ENCODE measurements at regions not wholly inside any gene's neighbourhood (a gene's known extent, or its start where the extent isn't known, plus 50 kb on each side); places are given as distances from the start of the nearest gene placed in this dataset.

DNA sequence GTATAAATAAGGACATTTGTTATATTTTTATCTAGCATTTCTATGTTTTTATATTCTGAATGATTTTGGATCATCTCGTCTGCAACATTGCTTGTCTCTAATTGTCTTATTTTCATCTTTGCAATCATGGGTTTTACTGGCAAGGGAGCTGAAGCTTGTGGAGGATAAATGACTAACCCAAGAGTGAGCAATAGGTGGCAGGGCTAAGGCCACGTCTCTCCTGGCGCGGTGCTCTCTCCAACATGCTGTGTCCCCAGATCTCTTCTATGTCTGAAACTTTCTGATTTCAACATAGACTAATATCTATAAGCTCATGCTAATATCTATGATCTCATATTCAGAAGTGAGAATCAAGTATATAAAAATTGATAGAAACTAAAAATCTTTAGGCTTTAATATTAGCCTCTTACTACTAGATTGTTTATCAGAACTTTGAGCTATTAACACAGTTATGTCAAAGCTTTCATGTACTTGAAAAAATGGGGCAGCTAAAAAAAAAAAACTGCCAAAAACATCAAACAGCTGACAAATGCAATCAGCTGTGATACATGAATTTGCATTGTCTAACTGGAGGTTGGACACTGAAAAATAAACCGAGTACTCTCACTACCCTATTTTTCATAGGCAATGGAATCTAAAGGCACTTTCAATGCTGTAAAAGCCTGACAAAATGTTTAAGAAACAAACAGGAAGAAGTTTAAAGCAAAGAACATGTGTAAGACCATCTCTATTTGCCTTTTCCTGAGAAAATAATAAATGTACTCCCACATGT is 169.2 kb downstream of the TMA16 start:
- TF ChIP-seq NR2C2 (CRISPR knock-in tag; IDR thresholded peaks at IDR 0.05) (no peak), ZNF671 (CRISPR knock-in tag; IDR thresholded peaks at IDR 0.05) (no peak), ESRRA (CRISPR knock-in tag; IDR thresholded peaks at IDR 0.05; ENCODE audit: borderline replicate concordance) (no peak), ZNF263 (CRISPR knock-in tag; IDR thresholded peaks at IDR 0.05; ENCODE audit: low read depth) (no peak), FOXP1 (CRISPR knock-in tag; IDR thresholded peaks at IDR 0.05; ENCODE audit: borderline replicate concordance) (no peak), ATF1 (CRISPR knock-in tag; IDR thresholded peaks at IDR 0.05) (no peak), IRF2 (CRISPR knock-in tag; IDR thresholded peaks at IDR 0.05; ENCODE audit: borderline replicate concordance, low read depth) (no peak)
- TF ChIP-seq, protein P1, sequence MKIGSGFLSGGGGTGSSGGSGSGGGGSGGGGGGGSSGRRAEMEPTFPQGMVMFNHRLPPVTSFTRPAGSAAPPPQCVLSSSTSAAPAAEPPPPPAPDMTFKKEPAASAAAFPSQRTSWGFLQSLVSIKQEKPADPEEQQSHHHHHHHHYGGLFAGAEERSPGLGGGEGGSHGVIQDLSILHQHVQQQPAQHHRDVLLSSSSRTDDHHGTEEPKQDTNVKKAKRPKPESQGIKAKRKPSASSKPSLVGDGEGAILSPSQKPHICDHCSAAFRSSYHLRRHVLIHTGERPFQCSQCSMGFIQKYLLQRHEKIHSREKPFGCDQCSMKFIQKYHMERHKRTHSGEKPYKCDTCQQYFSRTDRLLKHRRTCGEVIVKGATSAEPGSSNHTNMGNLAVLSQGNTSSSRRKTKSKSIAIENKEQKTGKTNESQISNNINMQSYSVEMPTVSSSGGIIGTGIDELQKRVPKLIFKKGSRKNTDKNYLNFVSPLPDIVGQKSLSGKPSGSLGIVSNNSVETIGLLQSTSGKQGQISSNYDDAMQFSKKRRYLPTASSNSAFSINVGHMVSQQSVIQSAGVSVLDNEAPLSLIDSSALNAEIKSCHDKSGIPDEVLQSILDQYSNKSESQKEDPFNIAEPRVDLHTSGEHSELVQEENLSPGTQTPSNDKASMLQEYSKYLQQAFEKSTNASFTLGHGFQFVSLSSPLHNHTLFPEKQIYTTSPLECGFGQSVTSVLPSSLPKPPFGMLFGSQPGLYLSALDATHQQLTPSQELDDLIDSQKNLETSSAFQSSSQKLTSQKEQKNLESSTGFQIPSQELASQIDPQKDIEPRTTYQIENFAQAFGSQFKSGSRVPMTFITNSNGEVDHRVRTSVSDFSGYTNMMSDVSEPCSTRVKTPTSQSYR (CRISPR knock-in tag; IDR thresholded peaks at IDR 0.05) = no peak
- TF ChIP-seq, protein P2, sequence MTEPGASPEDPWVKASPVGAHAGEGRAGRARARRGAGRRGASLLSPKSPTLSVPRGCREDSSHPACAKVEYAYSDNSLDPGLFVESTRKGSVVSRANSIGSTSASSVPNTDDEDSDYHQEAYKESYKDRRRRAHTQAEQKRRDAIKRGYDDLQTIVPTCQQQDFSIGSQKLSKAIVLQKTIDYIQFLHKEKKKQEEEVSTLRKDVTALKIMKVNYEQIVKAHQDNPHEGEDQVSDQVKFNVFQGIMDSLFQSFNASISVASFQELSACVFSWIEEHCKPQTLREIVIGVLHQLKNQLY (CRISPR knock-in tag; IDR thresholded peaks at IDR 0.05) = no peak
- TF ChIP-seq, protein P3, sequence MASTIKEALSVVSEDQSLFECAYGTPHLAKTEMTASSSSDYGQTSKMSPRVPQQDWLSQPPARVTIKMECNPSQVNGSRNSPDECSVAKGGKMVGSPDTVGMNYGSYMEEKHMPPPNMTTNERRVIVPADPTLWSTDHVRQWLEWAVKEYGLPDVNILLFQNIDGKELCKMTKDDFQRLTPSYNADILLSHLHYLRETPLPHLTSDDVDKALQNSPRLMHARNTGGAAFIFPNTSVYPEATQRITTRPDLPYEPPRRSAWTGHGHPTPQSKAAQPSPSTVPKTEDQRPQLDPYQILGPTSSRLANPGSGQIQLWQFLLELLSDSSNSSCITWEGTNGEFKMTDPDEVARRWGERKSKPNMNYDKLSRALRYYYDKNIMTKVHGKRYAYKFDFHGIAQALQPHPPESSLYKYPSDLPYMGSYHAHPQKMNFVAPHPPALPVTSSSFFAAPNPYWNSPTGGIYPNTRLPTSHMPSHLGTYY (CRISPR knock-in tag; IDR thresholded peaks at IDR 0.05) = no peak
- TF ChIP-seq, protein P4, sequence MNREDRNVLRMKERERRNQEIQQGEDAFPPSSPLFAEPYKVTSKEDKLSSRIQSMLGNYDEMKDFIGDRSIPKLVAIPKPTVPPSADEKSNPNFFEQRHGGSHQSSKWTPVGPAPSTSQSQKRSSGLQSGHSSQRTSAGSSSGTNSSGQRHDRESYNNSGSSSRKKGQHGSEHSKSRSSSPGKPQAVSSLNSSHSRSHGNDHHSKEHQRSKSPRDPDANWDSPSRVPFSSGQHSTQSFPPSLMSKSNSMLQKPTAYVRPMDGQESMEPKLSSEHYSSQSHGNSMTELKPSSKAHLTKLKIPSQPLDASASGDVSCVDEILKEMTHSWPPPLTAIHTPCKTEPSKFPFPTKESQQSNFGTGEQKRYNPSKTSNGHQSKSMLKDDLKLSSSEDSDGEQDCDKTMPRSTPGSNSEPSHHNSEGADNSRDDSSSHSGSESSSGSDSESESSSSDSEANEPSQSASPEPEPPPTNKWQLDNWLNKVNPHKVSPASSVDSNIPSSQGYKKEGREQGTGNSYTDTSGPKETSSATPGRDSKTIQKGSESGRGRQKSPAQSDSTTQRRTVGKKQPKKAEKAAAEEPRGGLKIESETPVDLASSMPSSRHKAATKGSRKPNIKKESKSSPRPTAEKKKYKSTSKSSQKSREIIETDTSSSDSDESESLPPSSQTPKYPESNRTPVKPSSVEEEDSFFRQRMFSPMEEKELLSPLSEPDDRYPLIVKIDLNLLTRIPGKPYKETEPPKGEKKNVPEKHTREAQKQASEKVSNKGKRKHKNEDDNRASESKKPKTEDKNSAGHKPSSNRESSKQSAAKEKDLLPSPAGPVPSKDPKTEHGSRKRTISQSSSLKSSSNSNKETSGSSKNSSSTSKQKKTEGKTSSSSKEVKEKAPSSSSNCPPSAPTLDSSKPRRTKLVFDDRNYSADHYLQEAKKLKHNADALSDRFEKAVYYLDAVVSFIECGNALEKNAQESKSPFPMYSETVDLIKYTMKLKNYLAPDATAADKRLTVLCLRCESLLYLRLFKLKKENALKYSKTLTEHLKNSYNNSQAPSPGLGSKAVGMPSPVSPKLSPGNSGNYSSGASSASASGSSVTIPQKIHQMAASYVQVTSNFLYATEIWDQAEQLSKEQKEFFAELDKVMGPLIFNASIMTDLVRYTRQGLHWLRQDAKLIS (CRISPR knock-in tag; IDR thresholded peaks at IDR 0.05; ENCODE audit: borderline replicate concordance) = no peak
- TF ChIP-seq, protein P5, sequence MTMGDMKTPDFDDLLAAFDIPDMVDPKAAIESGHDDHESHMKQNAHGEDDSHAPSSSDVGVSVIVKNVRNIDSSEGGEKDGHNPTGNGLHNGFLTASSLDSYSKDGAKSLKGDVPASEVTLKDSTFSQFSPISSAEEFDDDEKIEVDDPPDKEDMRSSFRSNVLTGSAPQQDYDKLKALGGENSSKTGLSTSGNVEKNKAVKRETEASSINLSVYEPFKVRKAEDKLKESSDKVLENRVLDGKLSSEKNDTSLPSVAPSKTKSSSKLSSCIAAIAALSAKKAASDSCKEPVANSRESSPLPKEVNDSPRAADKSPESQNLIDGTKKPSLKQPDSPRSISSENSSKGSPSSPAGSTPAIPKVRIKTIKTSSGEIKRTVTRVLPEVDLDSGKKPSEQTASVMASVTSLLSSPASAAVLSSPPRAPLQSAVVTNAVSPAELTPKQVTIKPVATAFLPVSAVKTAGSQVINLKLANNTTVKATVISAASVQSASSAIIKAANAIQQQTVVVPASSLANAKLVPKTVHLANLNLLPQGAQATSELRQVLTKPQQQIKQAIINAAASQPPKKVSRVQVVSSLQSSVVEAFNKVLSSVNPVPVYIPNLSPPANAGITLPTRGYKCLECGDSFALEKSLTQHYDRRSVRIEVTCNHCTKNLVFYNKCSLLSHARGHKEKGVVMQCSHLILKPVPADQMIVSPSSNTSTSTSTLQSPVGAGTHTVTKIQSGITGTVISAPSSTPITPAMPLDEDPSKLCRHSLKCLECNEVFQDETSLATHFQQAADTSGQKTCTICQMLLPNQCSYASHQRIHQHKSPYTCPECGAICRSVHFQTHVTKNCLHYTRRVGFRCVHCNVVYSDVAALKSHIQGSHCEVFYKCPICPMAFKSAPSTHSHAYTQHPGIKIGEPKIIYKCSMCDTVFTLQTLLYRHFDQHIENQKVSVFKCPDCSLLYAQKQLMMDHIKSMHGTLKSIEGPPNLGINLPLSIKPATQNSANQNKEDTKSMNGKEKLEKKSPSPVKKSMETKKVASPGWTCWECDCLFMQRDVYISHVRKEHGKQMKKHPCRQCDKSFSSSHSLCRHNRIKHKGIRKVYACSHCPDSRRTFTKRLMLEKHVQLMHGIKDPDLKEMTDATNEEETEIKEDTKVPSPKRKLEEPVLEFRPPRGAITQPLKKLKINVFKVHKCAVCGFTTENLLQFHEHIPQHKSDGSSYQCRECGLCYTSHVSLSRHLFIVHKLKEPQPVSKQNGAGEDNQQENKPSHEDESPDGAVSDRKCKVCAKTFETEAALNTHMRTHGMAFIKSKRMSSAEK (CRISPR knock-in tag; IDR thresholded peaks at IDR 0.05; ENCODE audit: borderline replicate concordance) = no peak
- no peaks in the 10 kb centered on the region for H3K27me3 Mint-ChIP-seq (ENCODE audit: low read depth)
- H3K9me3 Mint-ChIP-seq = peaks cover 13% of the 10 kb centered on the region
- CTCF ChIA-PET = interaction anchor here (0.6 kb wide), 1 partner anchor 108 kb away, joined by 3 read pairs; no protein-coding TSS in a partner anchor
- DNase-seq (ENCODE audit: low spot score) (no peak), ATAC-seq (0 out of 2 replicates have a peak, but pooled peaks have one; percentile 50)
- no peaks in the 10 kb centered on the region for H3K36me3 Mint-ChIP-seq
- no peaks in the 10 kb centered on the region for H3K4me1 Mint-ChIP-seq
- POLR2A ChIA-PET = no interaction called here
- no peak overlapping the region for H3K4me3 Mint-ChIP-seq
- no peak overlapping the region for H3K27ac Mint-ChIP-seq

Data from WTC11 (cell line).